PFSK-1 (cell line): ENCODE measurements at regions not wholly inside any gene's neighbourhood (a gene's known extent, or its start where the extent isn't known, plus 50 kb on each side); places are given as distances from the start of the nearest gene placed in this dataset.

ENCODE experiments used
- FOXP2 ChIP-seq: optimal IDR thresholded peaks from 2 replicates; pipeline ENCODE3; 2011; ENCODE audit warnings: borderline replicate concordance, control low read depth, inconsistent platforms; ENCODE audit not compliant: insufficient read depth; ENCODE audit errors: extremely low read length, extremely low read depth
- POLR2AphosphoS5 ChIP-seq: IDR thresholded peaks from 2 replicates; pipeline ENCODE4 v1.6.1; 2012; ENCODE audit warnings: low read depth, mild to moderate bottlenecking, control low read depth, low read length, moderate library complexity
- TF ChIP-seq, protein P1 (sequence below), 2 experiments: IDR thresholded peaks; 2 replicates each; pipeline versions ENCODE4 v1.6.1 to v1.8.0; 2011 to 2012; ENCODE audit warnings: low read depth in 2 of 2, low read length in 2 of 2, control low read depth in 1 of 2, inconsistent platforms in 1 of 2, mild to moderate bottlenecking in 1 of 2, moderate library complexity in 1 of 2; ENCODE audit not compliant: insufficient read depth in 1 of 2

DNA sequence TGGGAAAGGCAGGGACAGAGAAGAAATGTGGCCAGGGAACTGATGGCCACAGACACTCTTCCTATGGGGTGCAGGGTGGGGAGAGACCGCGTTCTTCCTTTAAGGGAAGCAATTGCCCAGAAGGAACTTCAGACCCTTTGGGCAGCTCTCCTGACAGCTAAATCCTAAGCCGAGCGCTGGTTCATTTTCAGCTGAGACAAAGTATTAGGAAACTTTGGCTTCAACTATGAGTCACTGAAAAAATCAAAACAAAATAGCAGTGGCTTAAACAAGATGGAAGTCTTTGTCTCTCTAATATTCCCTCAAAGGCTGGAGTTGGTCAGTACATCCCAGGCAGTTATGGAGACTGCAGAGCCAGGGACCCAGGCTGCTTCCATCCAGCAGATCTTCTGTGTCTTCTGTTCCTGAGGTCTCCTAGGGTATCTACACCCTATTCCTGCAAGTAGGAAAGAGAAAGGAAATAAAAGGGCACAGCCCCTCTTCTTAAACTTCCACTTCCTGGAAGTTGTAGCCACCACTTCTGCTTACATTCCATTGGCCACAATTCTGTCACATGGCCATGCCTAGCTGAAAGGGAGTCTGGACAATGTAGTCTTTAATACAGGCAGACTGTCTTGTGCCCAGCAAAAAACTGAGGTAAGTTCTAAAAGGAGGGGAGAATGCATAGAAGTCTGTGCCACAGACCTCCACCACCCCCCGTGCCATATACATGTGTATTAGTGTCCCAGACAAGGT, 163.5 kb downstream of the KATNAL1 start:
- TF ChIP-seq, protein P1, sequence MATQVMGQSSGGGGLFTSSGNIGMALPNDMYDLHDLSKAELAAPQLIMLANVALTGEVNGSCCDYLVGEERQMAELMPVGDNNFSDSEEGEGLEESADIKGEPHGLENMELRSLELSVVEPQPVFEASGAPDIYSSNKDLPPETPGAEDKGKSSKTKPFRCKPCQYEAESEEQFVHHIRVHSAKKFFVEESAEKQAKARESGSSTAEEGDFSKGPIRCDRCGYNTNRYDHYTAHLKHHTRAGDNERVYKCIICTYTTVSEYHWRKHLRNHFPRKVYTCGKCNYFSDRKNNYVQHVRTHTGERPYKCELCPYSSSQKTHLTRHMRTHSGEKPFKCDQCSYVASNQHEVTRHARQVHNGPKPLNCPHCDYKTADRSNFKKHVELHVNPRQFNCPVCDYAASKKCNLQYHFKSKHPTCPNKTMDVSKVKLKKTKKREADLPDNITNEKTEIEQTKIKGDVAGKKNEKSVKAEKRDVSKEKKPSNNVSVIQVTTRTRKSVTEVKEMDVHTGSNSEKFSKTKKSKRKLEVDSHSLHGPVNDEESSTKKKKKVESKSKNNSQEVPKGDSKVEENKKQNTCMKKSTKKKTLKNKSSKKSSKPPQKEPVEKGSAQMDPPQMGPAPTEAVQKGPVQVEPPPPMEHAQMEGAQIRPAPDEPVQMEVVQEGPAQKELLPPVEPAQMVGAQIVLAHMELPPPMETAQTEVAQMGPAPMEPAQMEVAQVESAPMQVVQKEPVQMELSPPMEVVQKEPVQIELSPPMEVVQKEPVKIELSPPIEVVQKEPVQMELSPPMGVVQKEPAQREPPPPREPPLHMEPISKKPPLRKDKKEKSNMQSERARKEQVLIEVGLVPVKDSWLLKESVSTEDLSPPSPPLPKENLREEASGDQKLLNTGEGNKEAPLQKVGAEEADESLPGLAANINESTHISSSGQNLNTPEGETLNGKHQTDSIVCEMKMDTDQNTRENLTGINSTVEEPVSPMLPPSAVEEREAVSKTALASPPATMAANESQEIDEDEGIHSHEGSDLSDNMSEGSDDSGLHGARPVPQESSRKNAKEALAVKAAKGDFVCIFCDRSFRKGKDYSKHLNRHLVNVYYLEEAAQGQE (IDR thresholded peaks at IDR 0.05; ENCODE audit: insufficient read depth in 1 of 2, low read depth in 2 of 2, low read length in 2 of 2): no peak
- TF ChIP-seq POLR2AphosphoS5 (no peak), FOXP2 (no peak)
